ENCODE measurements at regions not wholly inside any gene's neighbourhood (a gene's known extent, or its start where the extent isn't known, plus 50 kb on each side); places are given as distances from the start of the nearest gene placed in this dataset.
A peak's percentile ranks its signal among the peaks of the same experiment; 100 is the strongest.

DNA sequence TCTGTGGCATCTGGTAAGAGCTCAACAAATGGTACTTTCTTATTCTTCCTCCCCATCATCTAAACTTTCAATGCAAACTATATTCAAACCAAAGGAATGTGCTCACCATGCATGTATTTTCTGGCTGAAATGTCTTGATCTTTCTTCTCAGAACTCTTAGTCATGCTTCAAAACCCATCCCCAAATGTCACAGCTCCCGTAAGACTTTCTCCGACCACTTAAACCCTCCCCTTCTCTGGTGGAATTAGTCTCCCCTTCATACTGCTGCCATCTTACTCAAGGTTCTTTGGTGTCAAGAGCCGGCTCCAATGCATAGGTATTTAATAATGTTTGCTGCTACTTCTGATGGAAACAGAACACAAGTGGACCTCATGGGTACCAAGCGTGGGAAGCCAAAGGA lies 538.1 kb downstream of the MATN1 start:
- no peaks in the 10 kb centered on the region for H3K36me3 ChIP-seq
- H3K4me3 ChIP-seq (ENCODE audit: low read depth, low read length): no peak overlapping the region
- TF ChIP-seq, protein P1, sequence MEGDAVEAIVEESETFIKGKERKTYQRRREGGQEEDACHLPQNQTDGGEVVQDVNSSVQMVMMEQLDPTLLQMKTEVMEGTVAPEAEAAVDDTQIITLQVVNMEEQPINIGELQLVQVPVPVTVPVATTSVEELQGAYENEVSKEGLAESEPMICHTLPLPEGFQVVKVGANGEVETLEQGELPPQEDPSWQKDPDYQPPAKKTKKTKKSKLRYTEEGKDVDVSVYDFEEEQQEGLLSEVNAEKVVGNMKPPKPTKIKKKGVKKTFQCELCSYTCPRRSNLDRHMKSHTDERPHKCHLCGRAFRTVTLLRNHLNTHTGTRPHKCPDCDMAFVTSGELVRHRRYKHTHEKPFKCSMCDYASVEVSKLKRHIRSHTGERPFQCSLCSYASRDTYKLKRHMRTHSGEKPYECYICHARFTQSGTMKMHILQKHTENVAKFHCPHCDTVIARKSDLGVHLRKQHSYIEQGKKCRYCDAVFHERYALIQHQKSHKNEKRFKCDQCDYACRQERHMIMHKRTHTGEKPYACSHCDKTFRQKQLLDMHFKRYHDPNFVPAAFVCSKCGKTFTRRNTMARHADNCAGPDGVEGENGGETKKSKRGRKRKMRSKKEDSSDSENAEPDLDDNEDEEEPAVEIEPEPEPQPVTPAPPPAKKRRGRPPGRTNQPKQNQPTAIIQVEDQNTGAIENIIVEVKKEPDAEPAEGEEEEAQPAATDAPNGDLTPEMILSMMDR (IDR thresholded peaks at IDR 0.05; ENCODE audit: low read depth, low read length): no peak
- no peaks in the 10 kb centered on the region for H3K27me3 ChIP-seq
- no peaks in the 10 kb centered on the region for H3K4me1 ChIP-seq
- H3K9me3 ChIP-seq: no peaks in the 10 kb centered on the region
- DNase-seq: no peak

DNA sequence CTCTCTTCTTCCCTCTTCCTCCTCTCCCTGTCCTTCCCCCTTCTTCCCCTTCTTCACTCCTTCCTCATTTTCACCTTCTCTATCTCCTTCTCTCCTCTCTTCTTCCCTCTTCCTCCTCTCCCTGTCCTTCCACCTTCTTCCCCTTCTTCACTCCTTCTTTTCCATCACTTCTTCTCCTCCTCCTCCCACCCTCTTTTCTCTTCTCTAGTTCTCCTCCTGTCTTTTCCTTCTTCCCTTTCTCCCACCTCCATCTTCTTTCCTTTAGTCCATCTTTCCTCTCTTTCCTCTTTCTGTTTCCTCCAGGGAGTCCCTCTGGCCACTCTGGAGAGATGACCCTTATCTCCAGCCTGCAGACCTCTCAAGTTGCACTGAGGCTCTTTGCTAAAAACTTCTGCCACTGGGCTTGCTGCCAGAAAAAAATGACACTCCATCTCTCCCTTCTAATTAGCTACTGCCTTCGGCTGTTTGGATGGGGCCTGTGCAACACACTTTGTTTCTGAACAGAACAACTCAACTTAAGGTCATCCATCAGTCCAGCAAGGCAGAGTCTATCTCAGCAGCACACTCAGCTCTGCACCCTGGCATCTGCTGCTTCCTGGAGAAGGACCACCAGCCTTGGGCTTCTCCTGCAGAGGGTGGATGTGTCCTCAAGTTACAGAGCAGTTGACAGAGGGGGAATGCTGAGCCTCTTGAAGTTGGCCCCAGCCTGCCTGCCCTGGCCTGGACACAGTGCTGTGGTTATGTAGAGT lies 538.8 kb downstream of the MATN1 start:
- H3K4me3 ChIP-seq (ENCODE audit: low read depth, low read length): no peak overlapping the region
- no peaks in the 10 kb centered on the region for H3K9me3 ChIP-seq
- TF ChIP-seq, protein P1 (IDR thresholded peaks at IDR 0.05; ENCODE audit: low read depth, low read length): no peak
- peak; percentile 45 for DNase-seq
- no peaks in the 10 kb centered on the region for H3K27me3 ChIP-seq
- H3K4me1 ChIP-seq: no peaks in the 10 kb centered on the region
- H3K36me3 ChIP-seq: no peaks in the 10 kb centered on the region

DNA sequence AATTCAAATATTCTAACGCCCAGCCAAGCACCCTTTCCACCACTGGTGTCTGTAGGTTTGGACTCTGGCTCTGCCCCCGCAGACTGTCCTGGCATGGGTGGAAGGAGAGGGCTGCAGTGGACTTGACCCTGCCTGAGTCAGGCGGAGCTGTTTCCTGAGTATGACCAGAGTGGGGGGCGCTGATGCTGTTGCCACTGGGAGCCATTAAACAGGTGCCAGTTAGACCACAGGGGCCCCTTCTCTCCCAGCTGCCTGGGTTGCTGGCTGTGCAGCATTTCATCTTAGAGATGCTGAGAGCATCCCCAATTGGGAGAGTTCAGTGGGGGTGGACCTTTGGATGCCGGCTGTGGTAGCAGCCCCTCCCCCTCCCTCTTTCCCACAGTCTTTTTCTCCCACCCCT lies 539.5 kb downstream of the MATN1 start:
- Histone ChIP-seq H3K36me3 (no peaks in the 10 kb centered on the region), H3K4me3 (ENCODE audit: low read depth, low read length) (no peak overlapping the region), H3K9me3 (no peaks in the 10 kb centered on the region), H3K27me3 (no peaks in the 10 kb centered on the region), H3K4me1 (no peaks in the 10 kb centered on the region)
- DNase-seq: no peak
- TF ChIP-seq, protein P1 (IDR thresholded peaks at IDR 0.05; ENCODE audit: low read depth, low read length): no peak

DNA sequence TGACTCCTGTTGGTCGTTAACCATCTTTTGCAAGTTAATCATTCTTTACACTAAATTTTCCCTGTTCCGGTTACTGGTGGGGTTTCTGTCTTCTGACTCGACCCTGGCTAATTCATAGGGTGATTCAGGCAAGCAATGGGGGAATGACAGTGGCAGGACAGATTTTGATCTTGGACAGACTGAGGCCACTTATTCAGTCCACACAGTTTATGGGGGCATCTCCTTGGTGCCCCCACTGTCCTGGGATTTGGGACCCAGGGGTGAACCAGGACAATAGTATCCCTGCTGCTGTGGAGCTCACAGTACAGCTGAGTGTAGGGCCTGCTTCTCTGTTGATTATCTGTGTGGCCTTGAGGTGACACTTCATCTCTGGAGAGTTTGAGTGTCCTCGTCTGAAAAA lies 540.4 kb downstream of the MATN1 start:
- TF ChIP-seq, protein P1 (IDR thresholded peaks at IDR 0.05; ENCODE audit: low read depth, low read length): no peak
- Histone ChIP-seq H3K9me3 (no peaks in the 10 kb centered on the region), H3K36me3 (no peaks in the 10 kb centered on the region), H3K27me3 (no peaks in the 10 kb centered on the region), H3K4me1 (no peaks in the 10 kb centered on the region), H3K4me3 (ENCODE audit: low read depth, low read length) (no peak overlapping the region)
- DNase-seq: no peak

DNA sequence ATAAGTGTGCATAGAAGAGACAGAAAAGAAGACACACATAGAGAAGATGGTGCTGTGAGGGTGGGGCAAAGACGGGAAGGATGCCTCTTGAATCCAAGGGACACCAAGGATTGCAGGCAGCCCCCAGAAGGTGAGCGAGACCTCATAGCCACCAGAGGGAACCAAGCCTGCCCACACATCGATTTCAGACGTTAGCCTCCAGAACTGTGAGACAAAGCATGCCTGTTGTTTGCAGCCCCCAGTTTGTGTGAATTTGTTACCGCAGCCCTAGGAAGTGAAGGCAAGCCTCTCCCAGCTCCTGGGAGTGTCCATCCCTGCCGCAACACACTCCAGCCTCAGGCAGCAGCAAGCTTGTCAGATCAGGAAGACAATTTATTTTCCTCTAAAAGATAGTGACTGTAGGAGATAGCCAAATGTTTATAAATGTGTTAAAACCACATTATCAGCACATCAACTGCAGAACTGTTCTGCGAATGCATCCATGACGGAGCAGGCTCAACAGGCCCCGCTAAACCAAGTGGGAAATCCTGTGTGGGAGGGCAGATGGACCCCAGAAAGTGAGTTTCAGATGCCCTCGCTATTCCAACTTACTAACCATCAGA lies 543.3 kb downstream of the MATN1 start:
- Histone ChIP-seq H3K27me3 (no peaks in the 10 kb centered on the region), H3K9me3 (no peaks in the 10 kb centered on the region), H3K36me3 (no peaks in the 10 kb centered on the region), H3K4me3 (ENCODE audit: low read depth, low read length) (no peak overlapping the region), H3K4me1 (no peaks in the 10 kb centered on the region)
- no peak for DNase-seq
- TF ChIP-seq, protein P1 (IDR thresholded peaks at IDR 0.05; ENCODE audit: low read depth, low read length): peak; percentile 14; the same call in 1 of the 2 replicates

DNA sequence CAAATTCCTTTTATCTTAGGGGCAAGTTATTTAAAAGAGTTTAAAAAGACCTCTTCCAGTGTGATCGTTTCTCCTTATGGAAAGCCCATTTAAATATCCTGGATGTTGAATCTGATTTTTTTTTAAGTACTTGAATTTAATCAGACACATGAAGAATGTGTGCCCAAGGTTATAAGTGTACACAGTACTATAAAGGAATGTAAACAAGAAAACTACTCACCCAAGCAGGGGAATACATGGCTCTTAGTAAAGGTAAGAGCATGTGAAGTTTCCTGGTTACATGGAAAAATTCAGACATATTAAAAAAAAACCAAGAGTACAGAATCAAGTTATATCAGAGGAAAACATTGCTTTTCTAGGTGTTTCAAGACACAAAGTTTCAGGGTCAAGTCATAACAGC lies 546.9 kb downstream of the MATN1 start:
- no peaks in the 10 kb centered on the region for H3K36me3 ChIP-seq
- H3K4me3 ChIP-seq (ENCODE audit: low read depth, low read length): no peak overlapping the region
- no peaks in the 10 kb centered on the region for H3K4me1 ChIP-seq
- TF ChIP-seq, protein P1 (IDR thresholded peaks at IDR 0.05; ENCODE audit: low read depth, low read length): no peak
- H3K9me3 ChIP-seq: no peaks in the 10 kb centered on the region
- H3K27me3 ChIP-seq: no peaks in the 10 kb centered on the region
- no peak for DNase-seq
